ENCODE measurements at regions not wholly inside any gene's neighbourhood (a gene's known extent, or its start where the extent isn't known, plus 50 kb on each side); places are given as distances from the start of the nearest gene placed in this dataset.
"Not testable (repeated sequence)": the region's sequence is repeated elsewhere in the genome, so short reads cannot be mapped to it uniquely, and the experiment has no call there.

DNA sequence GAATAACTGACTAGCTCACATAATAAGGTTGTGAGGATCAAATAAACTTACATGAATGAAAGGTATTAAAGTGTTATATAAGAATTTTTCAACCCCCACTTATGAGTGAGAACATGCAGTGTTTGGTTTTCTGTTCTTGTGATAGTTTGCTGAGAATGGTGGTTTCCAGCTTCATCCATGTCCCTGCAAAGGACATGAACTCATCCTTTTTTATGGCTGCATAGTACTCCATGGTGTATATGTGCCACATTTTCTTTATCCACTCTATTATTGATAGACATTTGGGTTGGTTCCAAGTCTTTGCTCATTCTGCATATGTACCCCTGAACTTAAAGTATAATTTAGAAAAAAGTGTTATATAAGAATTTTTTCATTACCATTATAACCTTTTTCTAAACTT is 93.9 kb downstream of the MED10 start:
- TF ChIP-seq, protein P1, sequence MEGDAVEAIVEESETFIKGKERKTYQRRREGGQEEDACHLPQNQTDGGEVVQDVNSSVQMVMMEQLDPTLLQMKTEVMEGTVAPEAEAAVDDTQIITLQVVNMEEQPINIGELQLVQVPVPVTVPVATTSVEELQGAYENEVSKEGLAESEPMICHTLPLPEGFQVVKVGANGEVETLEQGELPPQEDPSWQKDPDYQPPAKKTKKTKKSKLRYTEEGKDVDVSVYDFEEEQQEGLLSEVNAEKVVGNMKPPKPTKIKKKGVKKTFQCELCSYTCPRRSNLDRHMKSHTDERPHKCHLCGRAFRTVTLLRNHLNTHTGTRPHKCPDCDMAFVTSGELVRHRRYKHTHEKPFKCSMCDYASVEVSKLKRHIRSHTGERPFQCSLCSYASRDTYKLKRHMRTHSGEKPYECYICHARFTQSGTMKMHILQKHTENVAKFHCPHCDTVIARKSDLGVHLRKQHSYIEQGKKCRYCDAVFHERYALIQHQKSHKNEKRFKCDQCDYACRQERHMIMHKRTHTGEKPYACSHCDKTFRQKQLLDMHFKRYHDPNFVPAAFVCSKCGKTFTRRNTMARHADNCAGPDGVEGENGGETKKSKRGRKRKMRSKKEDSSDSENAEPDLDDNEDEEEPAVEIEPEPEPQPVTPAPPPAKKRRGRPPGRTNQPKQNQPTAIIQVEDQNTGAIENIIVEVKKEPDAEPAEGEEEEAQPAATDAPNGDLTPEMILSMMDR (conservative IDR thresholded peaks at IDR 0.05 in 1 of 2, IDR thresholded peaks at IDR 0.05 in 1 of 2; ENCODE audit: low read depth in 1 of 2, low read length in 2 of 2) = not testable (repeated sequence)
- TF ChIP-seq EZH2 (IDR thresholded peaks at IDR 0.05; ENCODE audit: low read length, missing control alignments) = not testable (repeated sequence)

Data from fibroblast of lung (primary cell).